ENCODE measurements at regions not wholly inside any gene's neighbourhood (a gene's known extent, or its start where the extent isn't known, plus 50 kb on each side); places are given as distances from the start of the nearest gene placed in this dataset.

- H3K9me2 ChIP-seq (ENCODE audit: insufficient read depth, low read length): no peaks in the 10 kb centered on the region
- intact Hi-C loops (cut with micrococcal nuclease; ENCODE audit: unreplicated experiment): no loop called here
- H3K79me2 ChIP-seq (ENCODE audit: insufficient read depth, low read depth, low read length): no peaks in the 10 kb centered on the region
- no peaks in the 10 kb centered on the region for H3K36me3 ChIP-seq (ENCODE audit: insufficient read depth, low read length)
- no peak for TF ChIP-seq EZH2phosphoT487 (IDR thresholded peaks at IDR 0.05; ENCODE audit: borderline replicate concordance, low read depth, low read length)
- no peak for TF ChIP-seq CTCF (conservative IDR thresholded peaks at IDR 0.05; ENCODE audit: low read length)
- no peaks in the 10 kb centered on the region for H3K4me1 ChIP-seq (ENCODE audit: insufficient read depth, low read length, poor library complexity, severe bottlenecking)
- no peaks in the 10 kb centered on the region for H4K20me1 ChIP-seq (ENCODE audit: insufficient read depth, low read length)
- no peak overlapping the region for H3K4me3 ChIP-seq (ENCODE audit: low read depth, low read length, poor library complexity, severe bottlenecking)
- no peak overlapping the region for H3K4me2 ChIP-seq (ENCODE audit: low read length)
- DNase-seq (ENCODE audit: low spot score): no peak
- no peak overlapping the region for H2AFZ ChIP-seq (ENCODE audit: low read length)
- BruUV-seq (replicated peaks): no TSS peak
- POLR2A ChIA-PET: interaction anchor here (0.6 kb wide), 1 partner anchor 9 kb away, joined by 3 read pairs; no protein-coding TSS in a partner anchor
- CTCF ChIA-PET (ENCODE audit: unreplicated experiment): no interaction called here
- no peak overlapping the region for H3K27ac ChIP-seq (ENCODE audit: low read depth, low read length, poor library complexity, severe bottlenecking)
- H3K9me3 ChIP-seq (ENCODE audit: low read length): no peaks in the 10 kb centered on the region
Observed at GRCh38 chr5:164577742-164578141, 1072.3 kb downstream of the MAT2B start.

- no peak for DNase-seq (ENCODE audit: low spot score)
- Histone ChIP-seq H3K36me3 (ENCODE audit: insufficient read depth, low read length) (no peaks in the 10 kb centered on the region), H4K20me1 (ENCODE audit: insufficient read depth, low read length) (no peaks in the 10 kb centered on the region), H3K79me2 (ENCODE audit: insufficient read depth, low read depth, low read length) (no peaks in the 10 kb centered on the region), H3K27ac (ENCODE audit: low read depth, low read length, poor library complexity, severe bottlenecking) (no peak overlapping the region), H3K9me3 (ENCODE audit: low read length) (no peaks in the 10 kb centered on the region), H2AFZ (ENCODE audit: low read length) (no peak overlapping the region), H3K4me3 (ENCODE audit: low read depth, low read length, poor library complexity, severe bottlenecking) (no peak overlapping the region), H3K9me2 (ENCODE audit: insufficient read depth, low read length) (no peaks in the 10 kb centered on the region), H3K4me1 (ENCODE audit: insufficient read depth, low read length, poor library complexity, severe bottlenecking) (no peaks in the 10 kb centered on the region), H3K4me2 (ENCODE audit: low read length) (no peak overlapping the region)
- TF ChIP-seq CTCF (conservative IDR thresholded peaks at IDR 0.05; ENCODE audit: low read length): no peak
- no peak for TF ChIP-seq EZH2phosphoT487 (IDR thresholded peaks at IDR 0.05; ENCODE audit: borderline replicate concordance, low read depth, low read length)
- ChIA-PET POLR2A (interaction anchor here (0.6 kb wide), 1 partner anchor 10 kb away, joined by 3 read pairs; no protein-coding TSS in a partner anchor), CTCF (ENCODE audit: unreplicated experiment) (no interaction called here)
- intact Hi-C loops (cut with micrococcal nuclease; ENCODE audit: unreplicated experiment): no loop called here
- BruUV-seq (replicated peaks): no TSS peak
Observed at GRCh38 chr5:164578401-164578800, 1073.0 kb downstream of the MAT2B start.

GRCh38 chr5:164578911-164579310 is 1073.5 kb downstream of the MAT2B start:
- Histone ChIP-seq H3K79me2 (ENCODE audit: insufficient read depth, low read depth, low read length) (no peaks in the 10 kb centered on the region), H3K27ac (ENCODE audit: low read depth, low read length, poor library complexity, severe bottlenecking) (no peak overlapping the region), H2AFZ (ENCODE audit: low read length) (no peak overlapping the region), H4K20me1 (ENCODE audit: insufficient read depth, low read length) (no peaks in the 10 kb centered on the region), H3K4me2 (ENCODE audit: low read length) (no peak overlapping the region), H3K4me3 (ENCODE audit: low read depth, low read length, poor library complexity, severe bottlenecking) (no peak overlapping the region), H3K4me1 (ENCODE audit: insufficient read depth, low read length, poor library complexity, severe bottlenecking) (no peaks in the 10 kb centered on the region), H3K36me3 (ENCODE audit: insufficient read depth, low read length) (no peaks in the 10 kb centered on the region), H3K9me2 (ENCODE audit: insufficient read depth, low read length) (no peaks in the 10 kb centered on the region), H3K9me3 (ENCODE audit: low read length) (no peaks in the 10 kb centered on the region)
- intact Hi-C loops (cut with micrococcal nuclease; ENCODE audit: unreplicated experiment): no loop called here
- POLR2A ChIA-PET: no interaction called here
- DNase-seq (ENCODE audit: low spot score): no peak
- CTCF ChIA-PET (ENCODE audit: unreplicated experiment): no interaction called here
- no TSS peak for BruUV-seq (replicated peaks)
- TF ChIP-seq CTCF (conservative IDR thresholded peaks at IDR 0.05; ENCODE audit: low read length) (no peak), EZH2phosphoT487 (IDR thresholded peaks at IDR 0.05; ENCODE audit: borderline replicate concordance, low read depth, low read length) (no peak)
